ENCODE measurements at regions not wholly inside any gene's neighbourhood (a gene's known extent, or its start where the extent isn't known, plus 50 kb on each side); places are given as distances from the start of the nearest gene placed in this dataset.

DNA sequence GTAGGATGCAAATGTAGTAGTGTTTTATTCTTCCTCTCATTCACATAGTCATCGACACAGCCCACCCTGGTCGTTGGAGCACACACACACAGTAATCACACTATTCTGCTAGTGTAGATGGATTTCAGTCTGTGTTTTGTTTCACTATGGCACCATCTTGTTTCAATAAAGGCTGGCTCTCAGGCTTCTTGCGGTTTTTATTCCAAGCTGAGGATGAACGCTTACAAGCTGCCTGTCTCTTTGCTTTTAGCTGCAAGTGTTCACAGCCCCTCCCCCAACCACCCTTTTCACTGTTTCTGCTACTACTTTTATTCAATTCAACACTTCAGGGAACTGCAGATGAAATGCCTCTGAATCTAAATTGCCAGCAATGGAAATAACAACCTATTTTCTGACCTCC, 140.9 kb upstream of the PMFBP1 start:
- ATAC-seq (no peak), DNase-seq (ENCODE audit: low spot score in 2 of 2) (no peak)
- Mint-ChIP-seq H3K27ac (no peak overlapping the region), H3K36me3 (no peaks in the 10 kb centered on the region), H3K9me3 (no peaks in the 10 kb centered on the region)

DNA sequence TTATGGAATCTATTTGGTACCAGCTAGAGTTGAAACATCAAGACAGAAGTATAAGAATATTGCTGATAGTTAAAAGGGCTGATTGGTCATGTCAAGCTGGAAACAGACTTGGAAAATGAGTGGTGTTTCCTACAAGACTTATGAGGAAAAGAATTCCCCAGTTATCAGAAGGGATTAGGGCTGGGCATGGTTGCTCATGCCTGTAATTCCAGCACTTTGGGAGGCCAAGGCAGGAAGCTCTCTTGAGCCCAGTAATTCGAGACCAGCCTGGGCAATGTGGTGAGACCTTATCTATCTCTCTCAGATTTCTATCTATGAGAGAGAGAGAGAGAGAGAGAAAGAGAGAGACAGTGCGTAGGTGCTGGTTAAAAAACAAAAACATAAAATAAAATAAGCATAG, 139.5 kb upstream of the PMFBP1 start:
- H3K36me3 Mint-ChIP-seq = no peaks in the 10 kb centered on the region
- DNase-seq (ENCODE audit: low spot score in 2 of 2) (no peak), ATAC-seq (no peak)
- no peaks in the 10 kb centered on the region for H3K9me3 Mint-ChIP-seq
- H3K27ac Mint-ChIP-seq = no peak overlapping the region

DNA sequence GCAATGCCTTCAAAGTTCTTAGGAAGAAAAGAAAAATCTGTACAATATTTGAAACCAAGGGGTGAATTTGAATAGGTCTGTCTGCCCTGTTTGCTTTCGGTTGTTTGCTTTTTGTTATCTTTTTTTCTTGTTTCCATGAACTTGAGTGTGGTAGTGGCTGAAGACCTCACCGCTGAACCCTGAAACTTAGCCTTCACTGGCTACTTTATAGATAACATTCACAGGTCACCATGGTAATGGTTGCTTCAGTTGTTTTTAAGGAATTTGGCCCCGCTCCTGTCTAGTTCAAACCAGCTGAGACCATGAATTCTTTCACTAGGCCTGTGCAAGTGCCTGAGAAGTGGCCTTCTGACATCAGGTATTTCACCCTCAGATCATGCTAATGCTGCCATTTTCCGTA, 137.0 kb upstream of the PMFBP1 start:
- Mint-ChIP-seq H3K27ac (no peak overlapping the region), H3K36me3 (no peaks in the 10 kb centered on the region), H3K9me3 (no peaks in the 10 kb centered on the region)
- ATAC-seq (no peak), DNase-seq (ENCODE audit: low spot score in 2 of 2) (no peak)

DNA sequence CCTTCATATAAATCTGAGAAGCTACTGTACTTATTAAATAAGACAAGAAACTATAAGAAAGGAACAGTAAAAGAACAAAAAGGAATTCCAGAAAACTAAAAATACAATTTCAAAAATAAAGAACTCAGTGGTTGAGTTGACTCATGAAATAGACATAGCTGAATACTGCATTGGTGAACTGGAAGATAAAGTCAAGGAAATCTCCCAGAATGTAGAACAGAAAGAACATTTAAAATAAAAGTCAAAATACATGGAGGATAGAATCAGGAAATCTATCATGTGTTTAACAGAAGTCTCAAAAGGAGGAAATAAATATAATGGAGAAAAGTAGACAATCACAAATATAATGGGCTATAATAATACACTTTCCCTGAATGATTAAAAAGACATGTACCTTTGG, 136.4 kb upstream of the PMFBP1 start:
- ATAC-seq (no peak), DNase-seq (ENCODE audit: low spot score in 2 of 2) (no peak)
- Mint-ChIP-seq H3K27ac (no peak overlapping the region), H3K9me3 (no peaks in the 10 kb centered on the region), H3K36me3 (no peaks in the 10 kb centered on the region)

DNA sequence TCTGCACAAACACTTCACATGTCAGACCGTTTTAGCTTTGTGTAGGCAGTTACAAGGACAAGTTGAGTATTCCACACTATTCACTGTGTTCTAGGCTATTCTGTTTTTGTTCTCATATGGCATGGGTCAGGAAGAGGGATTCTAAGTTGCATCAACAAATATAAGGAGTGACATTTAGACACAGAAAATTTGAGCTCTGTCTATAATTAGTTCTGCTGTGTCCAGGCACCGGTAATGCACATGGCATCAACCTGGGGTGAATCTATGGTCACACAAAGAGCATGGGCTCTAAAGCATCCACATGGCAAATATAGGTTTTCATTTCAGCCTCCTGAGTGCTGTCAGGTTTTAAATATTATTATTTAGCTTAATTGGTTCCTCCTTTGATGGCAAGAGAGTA, 130.4 kb upstream of the PMFBP1 start:
- H3K36me3 Mint-ChIP-seq = no peaks in the 10 kb centered on the region
- H3K9me3 Mint-ChIP-seq = no peaks in the 10 kb centered on the region
- DNase-seq (ENCODE audit: low spot score in 2 of 2) = no peak
- H3K27ac Mint-ChIP-seq = no peak overlapping the region
- no peak for ATAC-seq

DNA sequence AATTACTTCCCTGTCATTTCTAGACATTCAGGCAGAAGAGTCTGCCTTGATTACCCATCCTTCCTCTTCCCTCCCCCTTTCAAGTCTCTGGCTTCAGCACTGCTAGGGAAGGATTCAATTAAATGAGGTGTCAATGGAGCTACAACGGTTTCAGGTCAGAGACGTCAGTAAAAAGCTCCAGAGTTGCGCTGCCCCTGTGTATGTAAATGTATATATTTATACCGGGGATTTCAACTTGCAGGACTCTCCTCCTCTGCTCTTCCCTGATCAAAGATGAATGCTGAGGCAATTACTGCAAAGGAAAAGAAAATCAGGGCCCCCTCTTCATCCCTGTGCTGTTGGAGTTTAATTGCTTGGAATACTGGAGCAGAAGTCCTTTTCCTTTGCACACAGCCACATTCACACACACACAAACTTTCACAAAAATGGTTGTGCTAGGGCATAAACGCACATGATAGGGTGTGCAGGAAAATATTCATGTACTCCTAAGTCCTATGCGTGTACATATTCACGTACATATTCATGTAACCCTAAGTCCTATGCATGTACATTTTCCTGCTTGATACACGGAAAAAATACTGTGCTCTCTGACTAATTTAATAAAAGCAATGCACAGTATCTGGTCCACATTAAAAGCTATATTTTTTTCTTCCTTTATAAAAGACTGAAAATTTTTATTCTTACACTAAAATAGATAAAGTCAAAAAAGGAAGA, 129.7 kb upstream of the PMFBP1 start:
- H3K9me3 Mint-ChIP-seq = no peaks in the 10 kb centered on the region
- H3K36me3 Mint-ChIP-seq = no peaks in the 10 kb centered on the region
- no peak overlapping the region for H3K27ac Mint-ChIP-seq
- ATAC-seq = no peak
- DNase-seq (ENCODE audit: low spot score in 2 of 2) = no peak

DNA sequence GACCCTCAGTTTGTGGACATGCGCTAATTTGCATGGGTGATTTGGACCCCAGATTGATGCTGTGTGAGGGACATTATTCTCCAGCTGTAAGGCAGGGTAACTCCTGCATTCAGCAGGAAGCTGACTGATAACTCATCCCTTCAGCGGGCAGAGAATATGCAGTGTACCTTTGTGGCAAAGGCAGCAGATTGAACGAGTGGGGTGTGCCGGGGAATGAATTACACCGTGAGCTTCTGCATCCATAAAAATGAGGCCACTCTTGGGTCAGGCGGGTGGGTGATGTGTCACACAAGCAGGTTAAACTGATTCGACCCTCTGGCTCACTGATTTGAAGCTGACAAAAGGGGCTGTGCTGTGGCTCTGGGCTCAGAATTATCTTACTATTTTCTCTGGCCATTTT, 128.9 kb upstream of the PMFBP1 start:
- DNase-seq (ENCODE audit: low spot score in 2 of 2) = no peak
- H3K36me3 Mint-ChIP-seq = no peaks in the 10 kb centered on the region
- H3K27ac Mint-ChIP-seq = no peak overlapping the region
- ATAC-seq = no peak
- no peaks in the 10 kb centered on the region for H3K9me3 Mint-ChIP-seq

DNA sequence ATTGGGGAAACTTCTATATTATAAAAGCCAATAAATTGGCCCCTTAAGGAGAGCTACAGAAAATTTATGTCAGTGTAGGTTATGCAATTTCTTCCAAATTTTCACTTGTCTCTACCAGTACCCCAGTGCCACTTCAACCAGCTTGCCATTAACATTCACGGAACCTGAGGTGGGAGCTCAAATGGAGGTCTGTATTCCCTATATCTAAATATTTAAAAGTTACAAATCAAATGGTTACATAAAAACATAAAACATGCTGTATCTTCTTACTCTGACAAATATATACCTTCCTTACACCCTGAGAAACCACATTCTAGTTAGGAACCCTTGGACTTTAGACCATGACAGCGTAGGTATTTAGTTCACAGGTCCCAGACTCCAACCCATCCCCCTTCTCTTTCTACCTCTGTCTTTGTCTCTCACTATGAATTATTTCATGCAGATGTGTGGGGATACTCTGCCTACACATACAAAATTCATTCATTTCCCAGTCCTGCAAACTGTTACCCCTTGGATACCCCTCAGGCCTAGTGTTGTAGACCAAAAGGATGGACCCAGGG, 127.8 kb upstream of the PMFBP1 start:
- Mint-ChIP-seq H3K9me3 (no peaks in the 10 kb centered on the region), H3K27ac (no peak overlapping the region), H3K36me3 (no peaks in the 10 kb centered on the region)
- DNase-seq (ENCODE audit: low spot score in 2 of 2) = no peak
- ATAC-seq = no peak

DNA sequence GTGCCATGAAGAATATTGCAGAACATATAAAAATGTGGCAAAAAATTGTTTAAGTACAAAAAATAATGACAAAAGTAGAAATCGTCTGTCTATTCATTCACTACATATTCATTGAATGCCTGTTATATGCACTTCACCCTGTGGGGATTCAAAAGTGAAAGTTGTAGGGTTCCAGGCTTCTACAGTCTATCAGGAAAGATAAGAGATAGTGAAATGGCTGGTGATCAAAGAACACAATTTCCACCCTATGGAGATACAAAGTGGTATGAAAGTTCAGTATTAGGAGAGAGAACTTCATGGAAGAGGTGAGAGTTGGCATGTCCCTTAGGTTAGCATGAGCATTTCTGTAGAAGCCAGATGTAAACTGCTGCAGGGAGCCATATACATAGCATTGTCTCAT, 127.0 kb upstream of the PMFBP1 start:
- ATAC-seq = no peak
- H3K27ac Mint-ChIP-seq = no peak overlapping the region
- DNase-seq (ENCODE audit: low spot score in 2 of 2) = no peak
- no peaks in the 10 kb centered on the region for H3K36me3 Mint-ChIP-seq
- H3K9me3 Mint-ChIP-seq = no peaks in the 10 kb centered on the region

DNA sequence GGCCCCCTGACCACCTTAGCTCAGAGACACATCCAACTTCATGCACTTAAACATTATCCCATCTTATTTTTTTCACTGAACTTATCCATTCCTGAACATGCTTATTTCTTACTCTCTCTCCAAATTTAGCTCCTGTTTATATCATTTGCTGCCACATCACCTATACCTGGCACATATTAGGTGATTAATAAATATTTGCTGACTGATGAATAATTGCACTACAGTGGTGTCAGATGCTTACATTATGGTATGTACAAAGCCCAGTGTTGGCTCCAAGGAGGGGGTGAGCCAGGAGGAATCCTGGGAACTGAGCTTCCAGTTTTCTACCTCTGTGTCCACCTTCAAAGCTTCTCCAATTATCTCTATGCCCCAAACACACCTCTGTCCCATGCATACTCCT, 124.0 kb upstream of the PMFBP1 start:
- DNase-seq (ENCODE audit: low spot score in 2 of 2) (no peak), ATAC-seq (no peak)
- H3K36me3 Mint-ChIP-seq = no peaks in the 10 kb centered on the region
- no peaks in the 10 kb centered on the region for H3K9me3 Mint-ChIP-seq
- no peak overlapping the region for H3K27ac Mint-ChIP-seq

DNA sequence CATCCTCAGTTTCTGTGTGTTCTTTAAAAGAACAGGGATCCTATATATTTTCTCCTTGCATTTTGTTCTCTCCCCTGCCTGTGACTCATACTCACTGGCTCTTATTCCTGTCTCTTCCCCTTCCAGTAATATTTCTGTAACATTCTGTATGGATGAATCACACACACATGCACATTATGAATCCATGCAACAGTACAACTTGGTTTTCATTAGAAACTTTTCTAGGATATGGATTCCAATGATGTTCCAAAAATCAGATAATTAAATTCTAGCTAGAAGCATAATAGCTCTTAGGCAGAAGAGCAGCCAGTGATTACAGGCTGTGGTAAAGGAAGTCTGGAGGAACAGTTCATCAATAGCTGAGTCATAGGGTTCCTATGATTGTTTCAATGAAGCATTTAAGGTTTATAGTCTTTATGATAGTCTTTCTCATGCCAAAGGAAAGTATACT, 119.6 kb upstream of the PMFBP1 start:
- ATAC-seq (no peak), DNase-seq (ENCODE audit: low spot score in 2 of 2) (no peak)
- no peak overlapping the region for H3K27ac Mint-ChIP-seq
- H3K36me3 Mint-ChIP-seq = no peaks in the 10 kb centered on the region
- H3K9me3 Mint-ChIP-seq = no peaks in the 10 kb centered on the region

DNA sequence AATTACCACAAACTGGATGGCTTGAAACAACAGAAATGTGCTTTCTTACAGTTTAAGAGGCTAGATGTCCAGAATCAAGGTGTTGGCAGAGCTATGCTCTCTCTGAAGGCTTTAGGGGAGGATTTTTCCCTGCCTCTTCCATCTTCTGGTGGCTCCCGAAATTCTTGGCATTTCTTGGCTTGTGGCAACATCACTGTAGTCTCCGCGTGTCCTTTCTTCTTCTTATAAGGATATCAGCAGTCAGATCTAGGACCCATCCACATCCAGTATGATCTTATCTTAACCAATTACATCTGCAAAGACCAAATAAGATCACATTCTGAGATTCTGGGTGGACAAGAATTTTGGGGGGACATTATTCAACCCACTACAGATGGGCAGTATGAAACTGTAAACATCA, 119.2 kb upstream of the PMFBP1 start:
- DNase-seq (ENCODE audit: low spot score in 2 of 2) = no peak
- ATAC-seq = no peak
- no peak overlapping the region for H3K27ac Mint-ChIP-seq
- H3K9me3 Mint-ChIP-seq = no peaks in the 10 kb centered on the region
- no peaks in the 10 kb centered on the region for H3K36me3 Mint-ChIP-seq

DNA sequence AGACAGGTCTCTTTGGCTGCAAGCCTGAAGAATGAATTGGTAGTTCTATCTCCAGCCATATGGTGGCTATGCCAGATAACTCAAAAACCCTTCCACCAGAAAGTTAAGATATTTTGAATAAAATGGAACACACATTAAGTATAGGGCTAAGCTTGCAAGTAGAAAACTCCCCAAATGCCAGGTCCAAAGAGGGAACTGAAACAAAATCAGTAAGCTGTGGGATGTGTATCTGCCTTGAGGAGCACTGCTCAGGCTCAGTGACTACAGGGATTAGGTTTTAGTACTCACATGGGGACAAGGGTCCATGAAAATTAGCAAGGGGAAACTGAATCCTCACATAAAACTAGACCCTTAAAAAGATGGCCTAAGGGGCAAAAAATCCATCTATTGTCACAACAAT, 115.7 kb upstream of the PMFBP1 start:
- DNase-seq (ENCODE audit: low spot score in 2 of 2) = no peak
- no peak for ATAC-seq
- H3K27ac Mint-ChIP-seq = no peak overlapping the region
- H3K9me3 Mint-ChIP-seq = no peaks in the 10 kb centered on the region
- no peaks in the 10 kb centered on the region for H3K36me3 Mint-ChIP-seq

DNA sequence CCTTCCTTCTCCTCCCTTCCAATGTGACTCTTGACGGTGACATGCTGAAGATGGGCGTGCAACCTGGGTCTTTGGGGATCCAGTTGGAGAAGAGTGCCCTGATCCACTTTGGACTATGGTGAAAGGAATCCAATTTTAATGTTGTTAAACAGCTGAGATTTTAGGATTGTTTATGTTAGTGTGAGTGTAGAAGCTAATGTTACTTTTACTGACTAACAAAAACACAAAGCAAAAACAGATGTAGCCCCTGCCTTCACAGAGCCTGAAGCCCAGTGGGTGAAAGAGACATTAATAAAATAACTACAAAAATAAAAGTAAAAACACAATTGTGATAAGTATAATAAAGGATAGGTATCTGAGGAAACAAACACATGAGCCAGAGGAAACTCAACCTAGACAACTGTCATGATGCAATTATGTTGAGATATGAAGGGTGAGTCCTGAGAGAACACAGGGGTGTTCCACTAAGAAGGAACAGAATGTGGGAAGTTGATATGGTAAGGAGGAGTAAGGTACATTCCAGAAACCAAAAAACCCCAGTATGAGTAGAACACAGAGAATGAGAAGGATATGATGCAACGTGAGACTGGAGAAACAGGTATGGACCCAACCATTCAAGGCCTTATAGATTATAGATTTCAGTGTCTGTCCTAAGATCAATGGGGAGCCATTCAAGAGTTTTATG, 115.1 kb upstream of the PMFBP1 start:
- no peaks in the 10 kb centered on the region for H3K9me3 Mint-ChIP-seq

DNA sequence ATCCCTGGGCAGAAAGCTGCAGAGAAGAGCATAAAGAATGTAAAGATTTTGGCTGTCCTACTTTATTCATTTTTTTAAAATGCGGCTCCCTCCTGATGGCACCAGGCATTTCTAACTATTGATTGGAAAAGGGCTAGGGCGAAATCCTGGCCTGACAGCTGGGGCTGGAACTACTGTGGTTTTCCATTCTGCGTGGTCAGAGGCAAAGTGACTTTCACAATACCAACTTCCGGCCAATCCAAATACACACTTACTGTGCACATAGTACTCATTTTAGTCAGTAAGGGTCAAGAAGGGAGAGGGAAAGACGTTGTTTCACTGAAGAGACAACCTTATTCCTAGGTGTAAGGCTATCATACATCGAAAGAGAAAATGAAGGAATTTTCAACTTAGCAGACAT, 113.8 kb upstream of the PMFBP1 start:
- DNase-seq (ENCODE audit: low spot score in 2 of 2) (no peak), ATAC-seq (no peak)
- Mint-ChIP-seq H3K9me3 (no peaks in the 10 kb centered on the region), H3K27ac (no peak overlapping the region), H3K36me3 (no peaks in the 10 kb centered on the region)

More for the DNA sequence above, 115.1 kb upstream of the PMFBP1 start:
- ATAC-seq = no peak
- Mint-ChIP-seq H3K36me3 (no peaks in the 10 kb centered on the region), H3K27ac (no peak overlapping the region)
- DNase-seq (ENCODE audit: low spot score in 2 of 2) = no peak

DNA sequence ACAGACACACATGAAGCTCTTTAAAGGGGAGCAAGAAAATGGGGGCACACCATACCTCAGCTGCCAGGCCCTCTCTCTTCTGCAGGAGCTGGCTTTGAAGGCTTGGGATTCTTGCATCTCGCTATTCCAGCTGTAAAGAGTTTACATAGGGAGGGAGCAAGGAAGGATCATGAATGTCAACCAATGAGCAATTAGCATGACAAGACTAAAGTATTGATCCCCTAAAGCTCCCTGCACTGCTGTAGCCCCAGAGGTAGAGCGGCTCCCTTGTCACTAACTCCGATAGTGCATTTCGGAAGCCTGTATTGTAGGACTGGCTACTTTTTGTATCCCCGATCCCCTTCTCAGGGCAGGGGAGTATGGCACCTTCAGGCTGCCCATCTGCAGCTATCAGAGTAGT, 113.4 kb upstream of the PMFBP1 start:
- DNase-seq (ENCODE audit: low spot score in 2 of 2) = no peak
- ATAC-seq = no peak
- Mint-ChIP-seq H3K27ac (no peak overlapping the region), H3K36me3 (no peaks in the 10 kb centered on the region), H3K9me3 (no peaks in the 10 kb centered on the region)

DNA sequence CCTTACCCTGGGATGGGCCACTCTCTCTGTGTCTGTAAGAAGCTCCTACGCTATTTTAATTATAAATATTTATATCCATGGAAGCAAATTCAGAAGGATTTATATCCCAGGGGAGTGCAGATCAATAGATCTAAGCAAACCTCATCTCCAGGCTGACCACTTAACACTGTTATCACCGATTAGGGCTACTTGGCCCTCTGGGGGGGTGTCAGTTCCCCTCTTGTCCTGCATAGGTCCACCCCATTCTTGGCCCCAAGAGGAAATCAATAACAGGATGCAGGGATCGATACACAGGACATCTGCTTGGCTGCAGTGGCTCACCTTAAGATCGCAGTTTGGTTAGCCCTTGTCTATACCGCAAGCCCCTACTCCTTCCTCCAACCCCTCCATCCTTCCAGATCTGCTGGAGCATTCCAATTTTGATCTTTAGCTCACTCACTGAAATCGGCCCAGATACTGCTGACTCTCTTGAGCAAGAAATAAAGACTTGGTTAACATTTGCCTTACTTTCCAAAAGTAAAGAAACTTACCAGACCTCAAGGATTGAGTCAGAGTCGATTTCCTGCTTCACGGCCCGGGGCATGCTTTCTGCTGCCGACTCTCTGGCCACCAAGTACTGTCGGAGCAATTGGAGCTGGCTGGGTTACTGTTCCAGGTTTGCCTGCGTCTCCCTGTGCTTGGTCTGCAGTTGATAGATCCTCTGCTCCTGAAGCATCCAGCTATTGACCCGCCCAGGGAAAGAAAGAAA, 112.3 kb upstream of the PMFBP1 start:
- no peaks in the 10 kb centered on the region for H3K36me3 Mint-ChIP-seq
- no peak for DNase-seq (ENCODE audit: low spot score in 2 of 2)
- H3K9me3 Mint-ChIP-seq = no peaks in the 10 kb centered on the region
- no peak for ATAC-seq
- H3K27ac Mint-ChIP-seq = no peak overlapping the region
